AG09319 (cell line): ENCODE measurements at regions not wholly inside any gene's neighbourhood (a gene's known extent, or its start where the extent isn't known, plus 50 kb on each side); places are given as distances from the start of the nearest gene placed in this dataset.

Experiments used
- DNase-seq: peaks from one replicate; pipeline ENCODE4 v3.0.0-alpha.2; 2010; ENCODE audit warnings: low read depth; ENCODE audit errors: extremely low read depth
- TF ChIP-seq, protein P1 (sequence below): IDR thresholded peaks from 2 replicates; pipeline ENCODE4 v1.5.1; 2011; ENCODE audit warnings: low read depth, mild to moderate bottlenecking, inconsistent platforms, low read length, moderate library complexity

DNA sequence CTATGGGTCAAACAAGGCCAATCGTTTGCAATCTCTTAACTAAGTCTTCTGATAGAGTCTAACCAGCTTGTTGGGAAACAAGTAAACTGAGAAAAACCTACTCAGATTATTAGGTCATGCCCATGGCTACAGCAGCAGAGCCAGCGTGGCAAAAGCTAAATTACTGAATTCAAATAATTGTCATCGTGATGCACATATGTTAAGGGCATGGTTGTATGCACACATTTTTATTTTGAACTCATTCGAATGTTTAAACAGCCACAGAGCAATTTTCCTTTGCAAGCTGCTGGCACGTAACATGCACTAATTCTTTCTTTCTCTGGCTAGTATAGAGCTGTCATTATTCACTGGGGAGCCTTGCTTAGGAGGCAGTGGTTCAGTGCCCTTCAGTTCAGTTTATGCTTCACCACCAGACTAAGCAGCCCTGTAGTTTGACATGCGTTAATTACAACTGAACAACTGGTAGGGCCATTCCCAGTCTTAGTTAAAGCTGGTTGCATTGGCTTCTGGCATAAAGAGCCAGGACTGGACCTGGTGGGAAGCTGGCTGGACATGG lies 396.4 kb downstream of the METTL15 start:
- no peak for DNase-seq
- TF ChIP-seq, protein P1, sequence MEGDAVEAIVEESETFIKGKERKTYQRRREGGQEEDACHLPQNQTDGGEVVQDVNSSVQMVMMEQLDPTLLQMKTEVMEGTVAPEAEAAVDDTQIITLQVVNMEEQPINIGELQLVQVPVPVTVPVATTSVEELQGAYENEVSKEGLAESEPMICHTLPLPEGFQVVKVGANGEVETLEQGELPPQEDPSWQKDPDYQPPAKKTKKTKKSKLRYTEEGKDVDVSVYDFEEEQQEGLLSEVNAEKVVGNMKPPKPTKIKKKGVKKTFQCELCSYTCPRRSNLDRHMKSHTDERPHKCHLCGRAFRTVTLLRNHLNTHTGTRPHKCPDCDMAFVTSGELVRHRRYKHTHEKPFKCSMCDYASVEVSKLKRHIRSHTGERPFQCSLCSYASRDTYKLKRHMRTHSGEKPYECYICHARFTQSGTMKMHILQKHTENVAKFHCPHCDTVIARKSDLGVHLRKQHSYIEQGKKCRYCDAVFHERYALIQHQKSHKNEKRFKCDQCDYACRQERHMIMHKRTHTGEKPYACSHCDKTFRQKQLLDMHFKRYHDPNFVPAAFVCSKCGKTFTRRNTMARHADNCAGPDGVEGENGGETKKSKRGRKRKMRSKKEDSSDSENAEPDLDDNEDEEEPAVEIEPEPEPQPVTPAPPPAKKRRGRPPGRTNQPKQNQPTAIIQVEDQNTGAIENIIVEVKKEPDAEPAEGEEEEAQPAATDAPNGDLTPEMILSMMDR = no peak

DNA sequence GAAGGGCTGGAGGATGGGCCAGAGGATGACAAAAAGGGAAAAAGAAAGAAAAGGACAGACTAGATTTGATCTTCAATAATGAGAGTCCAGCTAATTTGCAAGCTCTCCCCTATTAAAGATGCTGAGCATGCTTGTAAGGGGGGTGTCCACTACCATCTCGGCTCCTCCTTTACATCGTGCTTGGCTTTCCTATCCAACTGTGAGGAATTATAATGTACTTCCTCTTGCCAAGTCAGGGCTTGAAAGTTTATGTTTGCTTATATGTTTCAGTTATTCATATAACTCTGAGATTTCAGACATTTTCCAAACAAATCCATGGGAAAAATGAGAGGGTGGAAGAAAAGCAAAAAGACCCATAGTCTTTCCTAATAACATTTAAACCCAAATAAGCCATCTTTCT lies 387.1 kb downstream of the METTL15 start:
- TF ChIP-seq, protein P1 = no peak
- DNase-seq = no peak

DNA sequence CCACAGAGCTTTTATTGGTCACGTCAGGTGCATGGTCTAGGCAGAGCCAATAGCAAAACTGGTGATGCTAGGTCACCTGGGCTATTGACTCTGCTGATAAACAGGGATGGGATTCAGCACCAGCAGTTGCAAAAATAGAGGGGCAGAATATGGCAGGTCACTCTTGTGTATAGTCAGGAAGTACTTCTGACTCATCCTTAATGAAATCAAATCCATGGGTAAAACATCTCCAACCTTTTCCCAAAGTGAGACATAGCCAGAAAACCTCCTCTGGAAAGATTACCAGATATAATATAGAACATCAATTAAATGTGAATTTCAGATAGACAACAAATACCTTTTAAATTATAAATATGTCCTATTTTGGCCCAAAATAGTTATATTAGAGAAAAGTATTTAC lies 383.2 kb downstream of the METTL15 start:
- TF ChIP-seq, protein P1 = no peak
- DNase-seq = no peak

DNA sequence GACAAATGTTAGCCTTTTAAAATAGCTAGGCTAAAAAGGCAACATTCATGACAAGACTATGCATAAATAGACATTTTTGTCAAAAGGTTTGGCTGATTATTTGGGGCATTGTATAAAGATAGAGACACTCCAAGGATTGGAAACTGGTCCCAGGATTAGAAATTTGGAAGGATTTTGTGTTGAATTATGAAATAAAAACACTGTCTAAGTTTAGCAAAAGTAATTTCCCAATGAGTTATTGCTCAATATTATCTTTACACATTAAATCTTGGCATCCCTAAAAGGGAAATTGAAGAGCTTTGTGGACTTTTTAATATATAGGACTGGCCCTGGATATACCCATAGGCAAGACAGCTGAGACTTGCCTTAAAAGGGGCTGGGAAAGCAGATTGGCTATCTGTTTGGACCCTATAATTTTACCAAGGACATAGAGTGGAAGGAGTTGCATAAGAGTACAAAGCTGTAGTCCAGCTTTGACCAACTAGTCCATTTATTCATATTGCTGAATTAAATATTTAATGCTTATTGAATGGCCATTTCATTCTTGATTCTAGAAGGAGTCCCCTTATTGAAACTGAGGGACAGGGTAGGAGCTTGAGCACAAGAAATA lies 382.7 kb downstream of the METTL15 start:
- TF ChIP-seq, protein P1 = no peak
- no peak for DNase-seq

DNA sequence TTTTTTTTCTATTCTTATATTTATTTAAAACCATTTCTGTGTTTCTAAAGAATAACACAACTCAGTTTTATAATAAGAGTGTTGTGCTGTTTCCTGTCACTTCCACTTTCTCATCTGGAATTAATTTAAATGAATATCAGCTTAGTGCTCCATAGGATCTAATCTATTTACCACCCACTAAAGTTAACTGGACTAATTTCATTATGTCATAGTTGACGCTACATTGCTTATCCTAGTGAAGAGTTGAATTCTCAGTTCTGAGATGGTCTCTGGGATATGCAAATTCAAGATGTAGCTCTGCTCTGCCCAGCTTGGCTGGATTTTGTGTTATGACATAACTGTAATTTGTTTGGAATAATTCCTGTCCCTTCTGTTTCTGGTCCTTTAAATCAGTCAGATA lies 380.1 kb downstream of the METTL15 start:
- TF ChIP-seq, protein P1 = no peak
- DNase-seq = no peak

DNA sequence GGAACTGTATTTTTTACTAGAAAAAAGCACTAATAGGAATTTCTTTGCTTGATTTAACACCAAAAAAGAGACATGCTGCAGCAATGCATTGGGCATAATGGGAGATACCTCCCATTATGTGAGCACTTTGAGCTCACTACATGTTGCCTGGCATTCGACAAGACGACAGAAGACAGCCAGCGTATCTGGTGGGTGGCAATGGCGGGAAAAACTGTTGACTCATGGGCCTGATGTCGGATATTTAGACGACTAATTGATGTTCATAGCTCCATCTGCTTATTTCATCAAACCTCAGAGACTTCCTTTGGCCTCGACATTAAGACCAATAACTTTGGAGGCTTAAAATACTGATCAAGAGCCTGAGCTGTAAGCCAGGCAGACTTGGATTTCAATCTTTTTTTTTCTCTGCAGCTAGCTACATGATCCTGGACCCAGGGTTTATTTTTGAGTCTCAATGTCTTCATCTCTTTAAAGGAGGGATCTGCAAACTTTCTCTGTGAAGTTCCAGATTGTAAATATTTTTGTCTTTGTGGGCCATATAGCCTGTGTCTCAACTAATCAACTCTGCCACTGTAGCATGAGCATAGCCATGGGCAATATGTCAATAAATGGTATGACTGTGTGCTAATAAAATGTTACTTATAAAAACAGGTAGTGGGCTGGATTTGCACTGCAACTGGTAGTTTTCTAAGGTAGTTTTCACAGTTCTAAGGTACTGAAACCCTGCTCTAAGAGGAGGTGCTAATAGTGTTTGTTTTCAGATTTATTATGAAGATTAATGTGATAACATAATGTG lies 375.1 kb downstream of the METTL15 start:
- no peak for DNase-seq
- TF ChIP-seq, protein P1 = no peak

DNA sequence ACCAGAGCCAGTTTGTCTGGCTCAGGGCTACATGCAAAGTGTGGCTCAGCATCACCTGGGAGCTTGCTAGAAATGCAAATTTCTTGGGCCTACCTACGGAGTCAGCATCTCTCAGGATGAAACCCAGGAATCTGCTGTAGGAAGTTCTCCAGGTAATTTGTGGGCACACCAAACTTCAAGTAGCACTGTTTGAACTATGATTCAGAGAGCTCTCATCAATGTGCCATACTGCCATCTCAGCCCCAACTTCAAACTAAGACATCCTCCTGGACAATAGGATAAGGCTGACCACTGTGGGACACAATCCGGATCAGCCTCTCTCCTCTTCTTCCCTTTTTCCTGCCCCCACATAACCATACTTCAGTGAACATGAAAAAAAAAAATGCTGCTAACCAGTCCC lies 374.5 kb downstream of the METTL15 start:
- no peak for DNase-seq
- TF ChIP-seq, protein P1 = no peak
